ENCODE measurements at regions not wholly inside any gene's neighbourhood (a gene's known extent, or its start where the extent isn't known, plus 50 kb on each side); places are given as distances from the start of the nearest gene placed in this dataset.

DNA sequence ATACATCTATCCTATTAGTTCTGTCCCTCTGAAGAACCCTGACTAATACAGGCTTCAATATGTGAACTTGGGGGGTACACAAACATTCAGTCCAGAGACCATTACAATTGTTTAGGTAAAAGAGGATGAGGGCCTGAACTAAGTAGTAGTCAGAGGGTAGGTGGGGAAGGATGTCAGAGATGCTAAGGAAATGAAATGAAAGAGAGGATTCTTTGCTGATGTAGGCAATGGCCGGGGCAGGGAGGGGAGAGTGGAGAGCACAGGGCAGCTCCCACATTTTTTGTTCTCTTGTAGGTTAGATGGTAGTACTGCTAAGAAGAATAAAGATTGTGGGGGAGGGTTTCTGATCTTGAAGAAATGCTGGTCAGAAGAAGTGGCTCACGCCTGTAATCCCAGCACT, 60.8 kb downstream of the SOX4 start:
- TF ChIP-seq, protein P1, sequence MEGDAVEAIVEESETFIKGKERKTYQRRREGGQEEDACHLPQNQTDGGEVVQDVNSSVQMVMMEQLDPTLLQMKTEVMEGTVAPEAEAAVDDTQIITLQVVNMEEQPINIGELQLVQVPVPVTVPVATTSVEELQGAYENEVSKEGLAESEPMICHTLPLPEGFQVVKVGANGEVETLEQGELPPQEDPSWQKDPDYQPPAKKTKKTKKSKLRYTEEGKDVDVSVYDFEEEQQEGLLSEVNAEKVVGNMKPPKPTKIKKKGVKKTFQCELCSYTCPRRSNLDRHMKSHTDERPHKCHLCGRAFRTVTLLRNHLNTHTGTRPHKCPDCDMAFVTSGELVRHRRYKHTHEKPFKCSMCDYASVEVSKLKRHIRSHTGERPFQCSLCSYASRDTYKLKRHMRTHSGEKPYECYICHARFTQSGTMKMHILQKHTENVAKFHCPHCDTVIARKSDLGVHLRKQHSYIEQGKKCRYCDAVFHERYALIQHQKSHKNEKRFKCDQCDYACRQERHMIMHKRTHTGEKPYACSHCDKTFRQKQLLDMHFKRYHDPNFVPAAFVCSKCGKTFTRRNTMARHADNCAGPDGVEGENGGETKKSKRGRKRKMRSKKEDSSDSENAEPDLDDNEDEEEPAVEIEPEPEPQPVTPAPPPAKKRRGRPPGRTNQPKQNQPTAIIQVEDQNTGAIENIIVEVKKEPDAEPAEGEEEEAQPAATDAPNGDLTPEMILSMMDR (IDR thresholded peaks at IDR 0.05) = no peak
- TF ChIP-seq POLR2A (IDR thresholded peaks at IDR 0.05) = no peak

Measured in heart left ventricle (tissue), 13 donors.